GM12892 (cell line): ENCODE measurements at regions not wholly inside any gene's neighbourhood (a gene's known extent, or its start where the extent isn't known, plus 50 kb on each side); places are given as distances from the start of the nearest gene placed in this dataset.

Experiments
- POLR2A ChIP-seq: IDR thresholded peaks from 2 replicates; pipeline ENCODE4 v1.6.1; 2011; ENCODE audit warnings: low read depth, low read length, control low read depth
- TAF1 ChIP-seq: IDR thresholded peaks from 2 replicates; pipeline ENCODE4 v1.6.1; 2011; ENCODE audit warnings: low read depth, mild to moderate bottlenecking, control low read depth, low read length, borderline replicate concordance

GRCh38 chr13:100954430-100955305, 280.1 kb upstream of the TMTC4 start:
- TF ChIP-seq POLR2A (no peak), TAF1 (no peak)
